ENCODE measurements at regions not wholly inside any gene's neighbourhood (a gene's known extent, or its start where the extent isn't known, plus 50 kb on each side); places are given as distances from the start of the nearest gene placed in this dataset.

- no peak for TF ChIP-seq CTCF (IDR thresholded peaks at IDR 0.05; ENCODE audit: insufficient read depth, low read length, poor library complexity, severe bottlenecking)
- no peak for TF ChIP-seq EZH2phosphoT487 (conservative IDR thresholded peaks at IDR 0.05; ENCODE audit: low read length)
Measured at GRCh38 chr6:40810171-40810570, 223.0 kb upstream of the LRFN2 start.
